Neural progenitor cell (in vitro differentiated cells): ENCODE measurements at regions not wholly inside any gene's neighbourhood (a gene's known extent, or its start where the extent isn't known, plus 50 kb on each side); places are given as distances from the start of the nearest gene placed in this dataset.

Experiments used
- EZH2 ChIP-seq: fragments of 200-600 bp; sonication (generic); IDR thresholded peaks from 2 replicates; pipeline ENCODE4 v1.6.1; 2017; ENCODE audit warnings: antibody characterized with exemption, mild to moderate bottlenecking, moderate library complexity
- EZH2phosphoT487 ChIP-seq: fragments of 200-600 bp; sonication (generic); IDR thresholded peaks from 2 replicates; pipeline ENCODE4 v1.6.1; 2017; ENCODE audit warnings: antibody characterized with exemption
- TF ChIP-seq, protein P1 (sequence below): fragments of 200-600 bp; sonication (generic); IDR thresholded peaks from 2 replicates; pipeline ENCODE4 v1.5.1; 2017; ENCODE audit warnings: antibody characterized with exemption, mild to moderate bottlenecking

GRCh38 chr5:152864447-152864846 lies 459.4 kb upstream of the NMUR2 start:
- TF ChIP-seq, protein P1, sequence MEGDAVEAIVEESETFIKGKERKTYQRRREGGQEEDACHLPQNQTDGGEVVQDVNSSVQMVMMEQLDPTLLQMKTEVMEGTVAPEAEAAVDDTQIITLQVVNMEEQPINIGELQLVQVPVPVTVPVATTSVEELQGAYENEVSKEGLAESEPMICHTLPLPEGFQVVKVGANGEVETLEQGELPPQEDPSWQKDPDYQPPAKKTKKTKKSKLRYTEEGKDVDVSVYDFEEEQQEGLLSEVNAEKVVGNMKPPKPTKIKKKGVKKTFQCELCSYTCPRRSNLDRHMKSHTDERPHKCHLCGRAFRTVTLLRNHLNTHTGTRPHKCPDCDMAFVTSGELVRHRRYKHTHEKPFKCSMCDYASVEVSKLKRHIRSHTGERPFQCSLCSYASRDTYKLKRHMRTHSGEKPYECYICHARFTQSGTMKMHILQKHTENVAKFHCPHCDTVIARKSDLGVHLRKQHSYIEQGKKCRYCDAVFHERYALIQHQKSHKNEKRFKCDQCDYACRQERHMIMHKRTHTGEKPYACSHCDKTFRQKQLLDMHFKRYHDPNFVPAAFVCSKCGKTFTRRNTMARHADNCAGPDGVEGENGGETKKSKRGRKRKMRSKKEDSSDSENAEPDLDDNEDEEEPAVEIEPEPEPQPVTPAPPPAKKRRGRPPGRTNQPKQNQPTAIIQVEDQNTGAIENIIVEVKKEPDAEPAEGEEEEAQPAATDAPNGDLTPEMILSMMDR = no peak
- TF ChIP-seq EZH2 = no peak
- no peak for TF ChIP-seq EZH2phosphoT487
